Pancreas (tissue), 10 donors: ENCODE measurements at regions not wholly inside any gene's neighbourhood (a gene's known extent, or its start where the extent isn't known, plus 50 kb on each side); places are given as distances from the start of the nearest gene placed in this dataset.

Experiments used
- ATAC-seq, 4 donors: fragments of 200-7000 bp; cut with Tn5 transposase; one replicate each; pipeline versions ENCODE4 v1.8.0 to v1.9.1; 2020; ENCODE audit warnings: mild to moderate bottlenecking in 4 of 4, moderate library complexity in 4 of 4
- DNase-seq, 6 donors: peaks; one replicate each; pipeline ENCODE4 v3.0.0-alpha.2; 2020
- FAIRE-seq: peaks from 2 replicates; lab custom pipeline; 2012; peaks lifted over from hg19 to GRCh38; lab: Jason Lieb, UNC
- H3K27ac ChIP-seq, 4 donors: fragments of 200-600 bp; sonication (generic); 1 replicate in 3 of 4; 2 replicates in 1 of 4; pipeline versions ENCODE4 v1.5.0 to v1.8.0; 2020
- H3K27me3 ChIP-seq, 4 donors: fragments of 200-600 bp; one replicate each; pipeline ENCODE4 v1.8.0; 2021
- H3K36me3 ChIP-seq, 3 donors: fragments of 200-600 bp; sonication (generic) in 1 of 3; one replicate each; pipeline versions ENCODE4 v1.5.0 to v1.8.0; 2020 to 2021
- H3K4me1 ChIP-seq, 3 donors: fragments of 200-600 bp; one replicate each; pipeline ENCODE4 v1.8.0; 2021
- H3K4me3 ChIP-seq, 4 donors: fragments of 200-600 bp; sonication (generic) in 2 of 4; one replicate each; pipeline versions ENCODE4 v1.5.0 to v1.8.0; 2020 to 2021
- H3K9me3 ChIP-seq, 4 donors: fragments of 200-600 bp; one replicate each; pipeline ENCODE4 v1.8.0; 2021
- WGBS, 2 donors: extraction: QIAGEN DNeasy Blood & Tissue Kit; methylation state at CpG; one replicate each; pipeline ENCODE4 v1.1.7; 2013; 5-methylcytosine and 5-hydroxymethylcytosine counted together
- intact Hi-C, 3 donors: fragments of 100-400 bp; cut with DNase I; formaldehyde crosslinking; loops; one replicate each; pipeline versions ENCODE4 v1.11.1 to v1.14.2; 2022
- TF ChIP-seq, protein P1 (sequence below), 4 donors: fragments of 200-600 bp; sonication (generic) in 3 of 4; IDR thresholded peaks; one replicate each; pipeline versions ENCODE4 v1.5.0 to v1.8.0; 2021; ENCODE audit warnings: antibody characterized with exemption in 4 of 4
- donor health status: healthy with polysubstance abuse.
- donor health status: DM: no; HTN: no; CAD: no; lungs with moderate emphysema.
- donor health status: DM: no; HTN: no; CAD: no.
- donor health status: control.
- donor health status: control.
- donor health status: Bipolar disorder and iron deficiency.
- donor health status: DM: yes; HTN: yes; CAD: no.
- donor health status: DM: no; HTN: no; CAD: no.
- donor health status: DM: no; HTN: no; CAD: no.
- donor health status: DM: yes; HTN: yes; CAD: no.

DNA sequence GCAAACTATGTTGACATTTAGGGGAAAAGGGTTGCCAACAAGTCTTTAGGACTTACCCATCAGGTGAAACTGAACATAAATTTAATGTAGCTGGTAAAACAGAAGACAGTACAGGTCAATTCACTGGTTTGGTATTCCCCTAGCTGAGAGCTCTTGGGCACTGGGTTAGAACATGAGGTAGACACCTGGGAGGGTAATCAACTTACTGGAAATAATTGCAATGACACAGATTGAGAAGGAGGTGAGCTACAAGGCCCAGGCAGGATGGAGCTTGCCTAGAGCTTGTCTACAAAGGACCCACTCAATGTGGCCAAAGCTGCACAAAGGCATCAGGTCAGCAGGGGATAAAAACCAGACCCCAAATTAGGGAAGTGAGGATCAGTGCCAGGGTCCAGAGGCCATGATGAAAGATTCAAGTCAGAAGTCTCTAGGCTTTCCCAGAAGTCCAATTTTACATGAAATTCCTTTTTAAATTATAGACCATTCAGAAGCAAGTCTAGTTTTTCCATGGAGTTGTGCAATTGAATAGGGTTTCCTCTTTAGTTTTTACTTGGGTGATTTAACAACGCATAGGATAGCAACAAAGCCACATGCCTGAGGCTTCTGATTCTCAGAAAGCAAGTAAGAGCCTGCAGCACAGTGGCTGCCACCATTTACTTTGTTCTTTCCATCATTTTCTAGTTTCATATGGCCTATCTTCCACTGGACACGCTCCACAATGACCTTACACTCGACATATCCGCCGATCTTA lies 194.0 kb downstream of the NDFIP2 start:
- TF ChIP-seq, protein P1, sequence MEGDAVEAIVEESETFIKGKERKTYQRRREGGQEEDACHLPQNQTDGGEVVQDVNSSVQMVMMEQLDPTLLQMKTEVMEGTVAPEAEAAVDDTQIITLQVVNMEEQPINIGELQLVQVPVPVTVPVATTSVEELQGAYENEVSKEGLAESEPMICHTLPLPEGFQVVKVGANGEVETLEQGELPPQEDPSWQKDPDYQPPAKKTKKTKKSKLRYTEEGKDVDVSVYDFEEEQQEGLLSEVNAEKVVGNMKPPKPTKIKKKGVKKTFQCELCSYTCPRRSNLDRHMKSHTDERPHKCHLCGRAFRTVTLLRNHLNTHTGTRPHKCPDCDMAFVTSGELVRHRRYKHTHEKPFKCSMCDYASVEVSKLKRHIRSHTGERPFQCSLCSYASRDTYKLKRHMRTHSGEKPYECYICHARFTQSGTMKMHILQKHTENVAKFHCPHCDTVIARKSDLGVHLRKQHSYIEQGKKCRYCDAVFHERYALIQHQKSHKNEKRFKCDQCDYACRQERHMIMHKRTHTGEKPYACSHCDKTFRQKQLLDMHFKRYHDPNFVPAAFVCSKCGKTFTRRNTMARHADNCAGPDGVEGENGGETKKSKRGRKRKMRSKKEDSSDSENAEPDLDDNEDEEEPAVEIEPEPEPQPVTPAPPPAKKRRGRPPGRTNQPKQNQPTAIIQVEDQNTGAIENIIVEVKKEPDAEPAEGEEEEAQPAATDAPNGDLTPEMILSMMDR (IDR thresholded peaks at IDR 0.05): no peak
- Histone ChIP-seq H3K36me3 (no peaks in the 10 kb centered on the region), H3K27ac (no peak overlapping the region), H3K27me3 (no peaks in the 10 kb centered on the region), H3K4me1 (peaks cover 0 to 5% (median 3%) of the 10 kb centered on the region in 3 donors), H3K9me3 (no peaks in the 10 kb centered on the region), H3K4me3 (no peak overlapping the region)
- 51% methylated on average over 5 of the region's 5 CpGs for WGBS, 2 donors
- ATAC-seq: no peak
- no peak for DNase-seq
- no peak for FAIRE-seq
- intact Hi-C loops: no loop called here

DNA sequence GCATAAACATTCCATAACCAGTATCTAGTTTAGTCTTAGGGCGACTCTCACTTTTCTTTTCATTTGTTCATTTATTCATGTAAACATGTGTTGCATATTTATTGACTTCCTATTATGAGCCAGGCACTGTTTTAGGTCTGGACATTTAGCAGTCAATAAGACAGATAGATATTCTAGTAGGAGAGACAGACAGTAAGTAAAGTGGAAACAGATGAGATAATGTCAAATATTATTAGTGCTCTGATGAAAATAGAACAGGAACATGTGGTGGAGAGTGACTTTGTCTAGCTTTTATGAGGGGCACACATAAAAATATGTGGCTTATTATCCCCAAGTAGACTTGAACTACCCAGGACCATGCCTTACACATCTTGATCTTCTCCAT lies 193.0 kb downstream of the NDFIP2 start:
- H3K27me3 ChIP-seq: no peaks in the 10 kb centered on the region
- 85 to 89% methylated on average over 1 of the region's 1 CpG for WGBS, 2 donors
- no peaks in the 10 kb centered on the region for H3K36me3 ChIP-seq
- no peak overlapping the region for H3K27ac ChIP-seq
- FAIRE-seq (no peak), ATAC-seq (no peak), DNase-seq (no peak)
- TF ChIP-seq, protein P1 (IDR thresholded peaks at IDR 0.05): no peak
- H3K9me3 ChIP-seq: no peaks in the 10 kb centered on the region
- peaks cover 0 to 5% (median 3%) of the 10 kb centered on the region in 3 donors for H3K4me1 ChIP-seq
- intact Hi-C loops: no loop called here
- no peak overlapping the region for H3K4me3 ChIP-seq

DNA sequence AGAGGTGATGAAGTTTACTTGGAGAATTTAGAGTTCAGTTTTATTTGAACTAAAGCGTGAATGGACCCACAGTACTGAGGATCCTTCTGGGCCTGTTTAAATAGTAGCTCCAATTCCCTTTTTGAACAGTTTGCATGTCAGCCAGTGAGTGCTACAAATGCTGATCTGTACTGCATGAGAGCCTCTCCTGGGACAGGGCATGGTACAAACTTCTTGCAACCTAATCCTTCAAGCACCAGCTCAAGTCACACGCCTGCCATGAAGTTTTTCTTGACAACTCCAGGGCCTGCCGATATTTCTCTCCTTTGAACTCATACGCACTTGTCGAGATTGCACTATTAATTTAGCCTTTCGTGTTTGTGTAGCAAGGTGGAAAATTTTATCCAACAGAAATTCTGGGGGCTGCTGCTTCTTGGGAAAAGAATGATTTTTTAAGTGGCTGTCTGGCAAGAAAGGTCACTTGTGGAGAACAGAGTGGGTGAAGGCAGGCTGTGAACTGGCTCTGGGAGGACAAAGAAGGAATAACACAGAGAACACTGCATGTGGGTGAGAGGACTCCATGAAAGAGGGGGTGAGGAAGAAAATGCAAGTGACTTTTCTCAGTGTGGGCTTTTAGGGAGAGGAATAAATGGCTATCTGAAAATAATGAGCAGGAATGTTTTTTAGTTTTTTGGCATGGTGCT lies 192.5 kb downstream of the NDFIP2 start:
- H3K36me3 ChIP-seq: no peaks in the 10 kb centered on the region
- TF ChIP-seq, protein P1 (IDR thresholded peaks at IDR 0.05): no peak
- no peak overlapping the region for H3K27ac ChIP-seq
- H3K4me1 ChIP-seq: peaks cover 0 to 5% (median 3%) of the 10 kb centered on the region in 3 donors
- intact Hi-C loops: no loop called here
- ATAC-seq: no peak
- DNase-seq: no peak
- no peak for FAIRE-seq
- H3K4me3 ChIP-seq: no peak overlapping the region
- H3K27me3 ChIP-seq: no peaks in the 10 kb centered on the region
- 86 to 88% methylated on average over 6 of the region's 6 CpGs for WGBS, 2 donors
- H3K9me3 ChIP-seq: no peaks in the 10 kb centered on the region

DNA sequence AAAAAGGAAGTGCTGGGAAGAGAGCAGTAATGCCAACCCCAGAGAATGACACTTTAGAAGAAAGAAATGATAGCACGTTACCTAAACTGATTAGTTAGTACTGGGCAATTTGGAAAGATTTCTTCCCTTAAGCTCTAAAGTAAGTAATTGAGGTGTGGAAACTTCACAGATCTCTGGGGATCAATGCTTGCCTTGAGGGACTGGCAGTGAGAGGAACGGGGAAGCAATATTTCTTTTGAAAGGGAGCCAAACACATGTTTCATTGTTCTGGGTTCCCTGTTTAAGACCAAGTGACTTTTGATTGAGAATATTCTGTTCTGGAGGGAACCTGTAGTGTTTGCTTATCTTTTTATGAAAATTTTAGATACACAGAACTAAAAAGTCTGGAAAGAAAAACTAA lies 190.5 kb downstream of the NDFIP2 start:
- TF ChIP-seq, protein P1 (IDR thresholded peaks at IDR 0.05): no peak
- no peaks in the 10 kb centered on the region for H3K36me3 ChIP-seq
- intact Hi-C loops: no loop called here
- H3K27ac ChIP-seq: no peak overlapping the region
- ATAC-seq (peak in 1 of 4 donors; percentile 39), DNase-seq (no peak), FAIRE-seq (no peak)
- H3K4me1 ChIP-seq: peaks cover 0 to 4% (median 3%) of the 10 kb centered on the region in 3 donors
- H3K27me3 ChIP-seq: no peaks in the 10 kb centered on the region
- no peaks in the 10 kb centered on the region for H3K9me3 ChIP-seq
- no peak overlapping the region for H3K4me3 ChIP-seq
- 24 to 27% methylated on average over 2 of the region's 2 CpGs for WGBS, 2 donors
